Panc1 (cell line): ENCODE measurements at regions not wholly inside any gene's neighbourhood (a gene's known extent, or its start where the extent isn't known, plus 50 kb on each side); places are given as distances from the start of the nearest gene placed in this dataset.

ENCODE experiments used
- ATAC-seq: fragments of 200-7000 bp; cut with Tn5 transposase; 2 replicates; pipeline ENCODE4 v1.9.1; 2020; ENCODE audit warnings: mild to moderate bottlenecking, moderate library complexity
- BruUV-seq: library from RNA; stranded (reverse); fragments of 400-500 nt; replicated peaks from 2 replicates; lab custom pipeline; 2021; lab: Mats Ljungman, UMichigan
- CTCF ChIA-PET: fragments of 300-600 bp; sonication (Branson Sonifier 250); formaldehyde crosslinking; loops from one replicate; lab custom pipeline; 2022; ENCODE audit warnings: antibody characterized with exemption; lab: Charles Lee
- POLR2A ChIA-PET: fragments of 300-600 bp; sonication (Branson Sonifier 250); formaldehyde crosslinking; loops from one replicate; lab custom pipeline; 2022; ENCODE audit warnings: antibody characterized with exemption; lab: Charles Lee
- DNase-seq: peaks from one replicate; pipeline ENCODE4 v3.0.0-alpha.2; 2010; ENCODE audit warnings: low read depth, low spot score
- H3K27ac ChIP-seq: 2 replicates; pipeline ENCODE4 v1.5.1; 2011; ENCODE audit warnings: mild to moderate bottlenecking, low read length, inconsistent platforms
- H3K27me3 ChIP-seq: fragments of 200-500 bp; sonication (Bioruptor generic); 2 replicates; pipeline ENCODE4 v1.6.0; 2014; ENCODE audit warnings: low read length, inconsistent platforms; ENCODE audit not compliant: control insufficient read depth, insufficient read depth
- H3K36me3 ChIP-seq: fragments of 200-500 bp; sonication (Bioruptor generic); 2 replicates; pipeline ENCODE4 v1.5.1; 2014; ENCODE audit warnings: inconsistent platforms, mild to moderate bottlenecking, low read length, moderate library complexity; ENCODE audit not compliant: control insufficient read depth, insufficient read depth
- H3K4me1 ChIP-seq: 2 replicates; pipeline ENCODE4 v1.5.1; 2011; ENCODE audit warnings: inconsistent platforms, mild to moderate bottlenecking, low read length, moderate library complexity; ENCODE audit not compliant: control insufficient read depth, insufficient read depth
- H3K4me3 ChIP-seq, 2 experiments: 2 replicates each; pipeline ENCODE4 v1.5.1; 2011 to 2012; ENCODE audit warnings: low read depth in 2 of 2, low read length in 2 of 2, mild to moderate bottlenecking in 2 of 2, inconsistent platforms in 1 of 2, moderate library complexity in 1 of 2
- H3K9me3 ChIP-seq: fragments of 200-500 bp; sonication (Bioruptor generic); 2 replicates; pipeline ENCODE4 v1.5.1; 2014; ENCODE audit warnings: low read depth, mild to moderate bottlenecking, inconsistent platforms, low read length, moderate library complexity; ENCODE audit not compliant: control insufficient read depth, insufficient read depth
- POLR2AphosphoS5 ChIP-seq: IDR thresholded peaks from 2 replicates; pipeline ENCODE4 v1.6.1; 2012; ENCODE audit warnings: mild to moderate bottlenecking, low read depth, low read length, moderate library complexity
- SIN3A ChIP-seq: IDR thresholded peaks from 2 replicates; pipeline ENCODE4 v1.6.1; 2012; ENCODE audit warnings: low read depth, mild to moderate bottlenecking, low read length, moderate library complexity, borderline replicate concordance; ENCODE audit not compliant: insufficient read depth
- TCF7L2 ChIP-seq: IDR thresholded peaks from 2 replicates; pipeline ENCODE4 v1.6.1; 2011; ENCODE audit warnings: mild to moderate bottlenecking, low read depth, low read length, inconsistent platforms
- in situ Hi-C: cut with HindIII; loops from 2 replicates; pipeline ENCODE4 v1.10.0; 2016; ENCODE audit warnings: low sequenced_read_pairs, low pct_unique_long_range_greater_than_20kb
- intact Hi-C: fragments of 100-400 bp; cut with micrococcal nuclease; formaldehyde crosslinking; loops from one replicate; pipeline ENCODE4 v1.10.0; 2022; ENCODE audit not compliant: unreplicated experiment
- TF ChIP-seq, protein P1 (sequence below), 2 experiments: IDR thresholded peaks; 2 replicates each; pipeline ENCODE4 v1.6.1; 2011 to 2012; ENCODE audit warnings: low read depth in 2 of 2, control low read depth in 1 of 2, low read length in 1 of 2, mild to moderate bottlenecking in 1 of 2, moderate library complexity in 1 of 2; ENCODE audit not compliant: insufficient read depth in 1 of 2
- TF ChIP-seq, protein P2 (sequence below): fragments of 450-650 bp; IDR thresholded peaks from 2 replicates; pipeline ENCODE4 v1.5.1; 2017; ENCODE audit warnings: mild to moderate bottlenecking

- intact Hi-C loops: no loop called here
- Histone ChIP-seq H3K27me3 (no peaks in the 10 kb centered on the region), H3K4me1 (no peaks in the 10 kb centered on the region), H3K36me3 (no peaks in the 10 kb centered on the region), H3K27ac (no peak overlapping the region), H3K9me3 (no peaks in the 10 kb centered on the region), H3K4me3 (no peak overlapping the region)
- in situ Hi-C loops: no loop called here
- no peak for DNase-seq
- POLR2A ChIA-PET: no interaction called here
- no peak for ATAC-seq
- TF ChIP-seq, protein P1, sequence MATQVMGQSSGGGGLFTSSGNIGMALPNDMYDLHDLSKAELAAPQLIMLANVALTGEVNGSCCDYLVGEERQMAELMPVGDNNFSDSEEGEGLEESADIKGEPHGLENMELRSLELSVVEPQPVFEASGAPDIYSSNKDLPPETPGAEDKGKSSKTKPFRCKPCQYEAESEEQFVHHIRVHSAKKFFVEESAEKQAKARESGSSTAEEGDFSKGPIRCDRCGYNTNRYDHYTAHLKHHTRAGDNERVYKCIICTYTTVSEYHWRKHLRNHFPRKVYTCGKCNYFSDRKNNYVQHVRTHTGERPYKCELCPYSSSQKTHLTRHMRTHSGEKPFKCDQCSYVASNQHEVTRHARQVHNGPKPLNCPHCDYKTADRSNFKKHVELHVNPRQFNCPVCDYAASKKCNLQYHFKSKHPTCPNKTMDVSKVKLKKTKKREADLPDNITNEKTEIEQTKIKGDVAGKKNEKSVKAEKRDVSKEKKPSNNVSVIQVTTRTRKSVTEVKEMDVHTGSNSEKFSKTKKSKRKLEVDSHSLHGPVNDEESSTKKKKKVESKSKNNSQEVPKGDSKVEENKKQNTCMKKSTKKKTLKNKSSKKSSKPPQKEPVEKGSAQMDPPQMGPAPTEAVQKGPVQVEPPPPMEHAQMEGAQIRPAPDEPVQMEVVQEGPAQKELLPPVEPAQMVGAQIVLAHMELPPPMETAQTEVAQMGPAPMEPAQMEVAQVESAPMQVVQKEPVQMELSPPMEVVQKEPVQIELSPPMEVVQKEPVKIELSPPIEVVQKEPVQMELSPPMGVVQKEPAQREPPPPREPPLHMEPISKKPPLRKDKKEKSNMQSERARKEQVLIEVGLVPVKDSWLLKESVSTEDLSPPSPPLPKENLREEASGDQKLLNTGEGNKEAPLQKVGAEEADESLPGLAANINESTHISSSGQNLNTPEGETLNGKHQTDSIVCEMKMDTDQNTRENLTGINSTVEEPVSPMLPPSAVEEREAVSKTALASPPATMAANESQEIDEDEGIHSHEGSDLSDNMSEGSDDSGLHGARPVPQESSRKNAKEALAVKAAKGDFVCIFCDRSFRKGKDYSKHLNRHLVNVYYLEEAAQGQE (IDR thresholded peaks at IDR 0.05; ENCODE audit: insufficient read depth in 1 of 2, low read depth in 2 of 2, low read length in 1 of 2): no peak
- TF ChIP-seq POLR2AphosphoS5 (no peak), SIN3A (no peak), TCF7L2 (no peak)
- TF ChIP-seq, protein P2, sequence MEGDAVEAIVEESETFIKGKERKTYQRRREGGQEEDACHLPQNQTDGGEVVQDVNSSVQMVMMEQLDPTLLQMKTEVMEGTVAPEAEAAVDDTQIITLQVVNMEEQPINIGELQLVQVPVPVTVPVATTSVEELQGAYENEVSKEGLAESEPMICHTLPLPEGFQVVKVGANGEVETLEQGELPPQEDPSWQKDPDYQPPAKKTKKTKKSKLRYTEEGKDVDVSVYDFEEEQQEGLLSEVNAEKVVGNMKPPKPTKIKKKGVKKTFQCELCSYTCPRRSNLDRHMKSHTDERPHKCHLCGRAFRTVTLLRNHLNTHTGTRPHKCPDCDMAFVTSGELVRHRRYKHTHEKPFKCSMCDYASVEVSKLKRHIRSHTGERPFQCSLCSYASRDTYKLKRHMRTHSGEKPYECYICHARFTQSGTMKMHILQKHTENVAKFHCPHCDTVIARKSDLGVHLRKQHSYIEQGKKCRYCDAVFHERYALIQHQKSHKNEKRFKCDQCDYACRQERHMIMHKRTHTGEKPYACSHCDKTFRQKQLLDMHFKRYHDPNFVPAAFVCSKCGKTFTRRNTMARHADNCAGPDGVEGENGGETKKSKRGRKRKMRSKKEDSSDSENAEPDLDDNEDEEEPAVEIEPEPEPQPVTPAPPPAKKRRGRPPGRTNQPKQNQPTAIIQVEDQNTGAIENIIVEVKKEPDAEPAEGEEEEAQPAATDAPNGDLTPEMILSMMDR: no peak
- BruUV-seq: no TSS peak
- CTCF ChIA-PET: no interaction called here
Observed at GRCh38 chr10:29830531-29831512, 196.1 kb upstream of the SVIL start.

GRCh38 chr10:29829776-29830175, 195.0 kb upstream of the SVIL start:
- no peaks in the 10 kb centered on the region for H3K36me3 ChIP-seq
- ChIA-PET CTCF (no interaction called here), POLR2A (no interaction called here)
- H3K27ac ChIP-seq: no peak overlapping the region
- no peak overlapping the region for H3K4me3 ChIP-seq
- no peaks in the 10 kb centered on the region for H3K4me1 ChIP-seq
- in situ Hi-C loops: no loop called here
- BruUV-seq: no TSS peak
- TF ChIP-seq, protein P2: no peak
- no peak for TF ChIP-seq POLR2AphosphoS5
- TF ChIP-seq SIN3A: no peak
- TF ChIP-seq, protein P1 (IDR thresholded peaks at IDR 0.05; ENCODE audit: insufficient read depth in 1 of 2, low read depth in 2 of 2, low read length in 1 of 2): no peak
- no peak for TF ChIP-seq TCF7L2
- H3K9me3 ChIP-seq: no peaks in the 10 kb centered on the region
- intact Hi-C loops: no loop called here
- ATAC-seq: no peak
- no peak for DNase-seq
- H3K27me3 ChIP-seq: no peaks in the 10 kb centered on the region
